ENCODE measurements at regions not wholly inside any gene's neighbourhood (a gene's known extent, or its start where the extent isn't known, plus 50 kb on each side); places are given as distances from the start of the nearest gene placed in this dataset.

- no peak overlapping the region for H3K9ac ChIP-seq (replicated peaks; ENCODE audit: extremely low read depth, insufficient read depth, low read length)
- no peaks in the 10 kb centered on the region for H3K9me1 ChIP-seq (replicated peaks; ENCODE audit: control insufficient read depth, extremely low read depth, insufficient read depth, low read length)
- BruUV-seq (replicated peaks): no TSS peak
- DNase-seq (ENCODE audit: low read depth, low spot score) (no peak), FAIRE-seq (no peak)
- no peak overlapping the region for H3K4me2 ChIP-seq (ENCODE audit: insufficient read depth, low read length)
- no peaks in the 10 kb centered on the region for H3K9me3 ChIP-seq (replicated peaks; ENCODE audit: control insufficient read depth, insufficient read depth, low read length)
- H3K4me1 ChIP-seq (ENCODE audit: control insufficient read depth, extremely low read depth, insufficient read depth, low read length): peaks cover 12% of the 10 kb centered on the region
- no peak overlapping the region for H3K4me3 ChIP-seq (replicated peaks in 1 of 3; ENCODE audit: insufficient read depth in 1 of 3, low read depth in 1 of 3, low read length in 3 of 3)
- H3K27ac ChIP-seq (ENCODE audit: insufficient read depth, low read depth, low read length): no peak overlapping the region
- dilution Hi-C loops (cut with MboI; ENCODE audit: extremely low pct_ligation_motif_present, low sequenced_read_pairs): no loop called here
- no peaks in the 10 kb centered on the region for H3K36me3 ChIP-seq (ENCODE audit: control insufficient read depth in 2 of 2, extremely low read depth in 1 of 2, insufficient read depth in 2 of 2, low read length in 2 of 2)
- H3K79me2 ChIP-seq (ENCODE audit: control insufficient read depth, insufficient read depth, low read length): no peaks in the 10 kb centered on the region
- ChIA-PET CTCF (no interaction called here), POLR2A (no interaction called here)
- no peak overlapping the region for H2AFZ ChIP-seq (ENCODE audit: low read depth, low read length)
- no peak for TF ChIP-seq GATA2 (IDR thresholded peaks at IDR 0.05; ENCODE audit: insufficient read depth, insufficient read length, low read depth, low read length)
- no peak for TF ChIP-seq CTCF (IDR thresholded peaks at IDR 0.05; ENCODE audit: extremely low read depth in 1 of 2, insufficient read depth in 1 of 2, low read depth in 1 of 2, low read length in 2 of 2)
- no peak for TF ChIP-seq JUN (IDR thresholded peaks at IDR 0.05; ENCODE audit: borderline replicate concordance, insufficient read depth, insufficient read length, low read depth)
- TF ChIP-seq POLR2AphosphoS5 (IDR thresholded peaks at IDR 0.05; ENCODE audit: insufficient read depth, low read depth, low read length): no peak
- TF ChIP-seq EZH2 (IDR thresholded peaks at IDR 0.05; ENCODE audit: borderline replicate concordance, low read depth, low read length, severe bottlenecking): no peak
- TF ChIP-seq MAX (IDR thresholded peaks at IDR 0.05; ENCODE audit: insufficient read depth, insufficient read length): no peak
- TF ChIP-seq FOS (IDR thresholded peaks at IDR 0.05; ENCODE audit: borderline replicate concordance, insufficient read depth, low read length): no peak
- H3K27me3 ChIP-seq (ENCODE audit: control insufficient read depth in 2 of 2, insufficient read depth in 2 of 2, low read length in 2 of 2): no peaks in the 10 kb centered on the region
- H4K20me1 ChIP-seq (replicated peaks; ENCODE audit: control insufficient read depth, extremely low read depth, insufficient read depth, low read length): no peaks in the 10 kb centered on the region
- intact Hi-C loops (cut with micrococcal nuclease): no loop called here
Measured at GRCh38 chr2:150783015-150783414, 295.5 kb upstream of the RND3 start.

Measured in endothelial cell of umbilical vein (primary cell).